Hepatocyte (in vitro differentiated cells): ENCODE measurements at regions not wholly inside any gene's neighbourhood (a gene's known extent, or its start where the extent isn't known, plus 50 kb on each side); places are given as distances from the start of the nearest gene placed in this dataset.

Experiments
- DNase-seq: peaks from one replicate; pipeline ENCODE4 v3.0.0-alpha.2; 2016; ENCODE audit warnings: low spot score
- H2AFZ ChIP-seq: fragments of 200-600 bp; sonication (generic); 2 replicates; pipeline ENCODE4 v1.6.0; 2016; ENCODE audit warnings: antibody characterized with exemption, mild to moderate bottlenecking
- H3K27ac ChIP-seq: fragments of 200-600 bp; sonication (generic); 2 replicates; pipeline ENCODE4 v1.5.1; 2016; ENCODE audit warnings: mild to moderate bottlenecking
- H3K27me3 ChIP-seq: fragments of 200-600 bp; sonication (generic); 2 replicates; pipeline ENCODE4 v1.6.1; 2016
- H3K36me3 ChIP-seq: fragments of 200-600 bp; sonication (generic); replicated peaks from 2 replicates; pipeline ENCODE4 v1.5.1; 2016; ENCODE audit warnings: low read depth; ENCODE audit not compliant: insufficient read depth
- H3K4me1 ChIP-seq: fragments of 200-600 bp; sonication (generic); 2 replicates; pipeline ENCODE4 v1.5.1; 2016; ENCODE audit warnings: mild to moderate bottlenecking, moderate library complexity; ENCODE audit not compliant: insufficient read depth
- H3K4me2 ChIP-seq: fragments of 200-600 bp; sonication (generic); 2 replicates; pipeline ENCODE4 v1.6.0; 2016
- H3K4me3 ChIP-seq: fragments of 200-600 bp; sonication (generic); 2 replicates; pipeline ENCODE4 v1.5.1; 2016; ENCODE audit warnings: mild to moderate bottlenecking
- H3K79me2 ChIP-seq: fragments of 200-600 bp; sonication (generic); 2 replicates; pipeline ENCODE4 v1.6.0; 2017; ENCODE audit warnings: mild to moderate bottlenecking
- H3K9me2 ChIP-seq: fragments of 200-600 bp; sonication (generic); replicated peaks from 2 replicates; pipeline ENCODE4 v1.6.0; 2017; ENCODE audit warnings: mild to moderate bottlenecking; ENCODE audit not compliant: insufficient read depth
- H3K9me3 ChIP-seq: fragments of 200-600 bp; sonication (generic); 2 replicates; pipeline ENCODE4 v1.5.1; 2016; ENCODE audit warnings: low read depth, mild to moderate bottlenecking
- H4K20me1 ChIP-seq: fragments of 200-600 bp; sonication (generic); 2 replicates; pipeline ENCODE4 v1.6.0; 2016; ENCODE audit warnings: mild to moderate bottlenecking; ENCODE audit not compliant: insufficient read depth, poor library complexity, severe bottlenecking
- EZH2 ChIP-seq: fragments of 200-600 bp; sonication (generic); IDR thresholded peaks from 2 replicates; pipeline ENCODE4 v1.6.1; 2016; ENCODE audit warnings: antibody characterized with exemption, mild to moderate bottlenecking, borderline replicate concordance
- EZH2phosphoT487 ChIP-seq: fragments of 200-600 bp; sonication (generic); IDR thresholded peaks from one replicate; pipeline ENCODE4 v1.6.1; 2018; ENCODE audit warnings: antibody characterized with exemption, mild to moderate bottlenecking, low read depth, moderate library complexity; ENCODE audit not compliant: unreplicated experiment, severe bottlenecking
- WGBS: methylation state at CpG from one replicate; pipeline ENCODE4 v1.1.6; 2016; ENCODE audit warnings: low lambda C conversion rate; ENCODE audit errors: missing lambda C conversion rate; 5-methylcytosine and 5-hydroxymethylcytosine counted together
- TF ChIP-seq, protein P1 (sequence below): fragments of 200-600 bp; sonication (generic); IDR thresholded peaks from 2 replicates; pipeline ENCODE4 v1.5.1; 2016; ENCODE audit warnings: antibody characterized with exemption, mild to moderate bottlenecking; ENCODE audit not compliant: poor library complexity

DNA sequence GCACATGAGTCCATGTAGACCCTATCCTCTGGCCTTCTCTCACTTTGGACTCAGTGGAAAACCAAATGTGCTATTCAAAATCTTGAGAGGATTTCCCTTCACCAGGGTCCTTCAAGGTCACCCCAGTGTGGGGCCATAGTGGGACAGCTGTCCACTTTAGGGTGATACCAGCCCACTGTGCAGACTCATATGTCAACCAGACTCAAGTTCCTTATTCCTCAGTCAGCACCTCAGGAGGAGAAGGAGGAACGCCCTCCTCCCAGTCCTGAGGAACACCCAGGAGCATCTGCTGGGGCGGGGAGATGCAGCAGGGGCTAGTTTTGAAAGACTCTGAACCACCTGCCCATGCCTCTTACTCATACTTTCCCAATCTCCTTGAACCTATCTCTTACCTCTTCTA lies 340.9 kb downstream of the MATN1 start:
- DNase-seq: no peak
- Histone ChIP-seq H4K20me1 (no peaks in the 10 kb centered on the region), H3K27ac (no peak overlapping the region), H3K9me3 (no peaks in the 10 kb centered on the region), H3K4me2 (no peak overlapping the region), H3K36me3 (no peaks in the 10 kb centered on the region), H3K4me3 (no peak overlapping the region), H3K79me2 (no peaks in the 10 kb centered on the region), H3K9me2 (no peaks in the 10 kb centered on the region), H2AFZ (no peak overlapping the region), H3K27me3 (no peaks in the 10 kb centered on the region), H3K4me1 (peaks cover 31% of the 10 kb centered on the region)
- TF ChIP-seq, protein P1, sequence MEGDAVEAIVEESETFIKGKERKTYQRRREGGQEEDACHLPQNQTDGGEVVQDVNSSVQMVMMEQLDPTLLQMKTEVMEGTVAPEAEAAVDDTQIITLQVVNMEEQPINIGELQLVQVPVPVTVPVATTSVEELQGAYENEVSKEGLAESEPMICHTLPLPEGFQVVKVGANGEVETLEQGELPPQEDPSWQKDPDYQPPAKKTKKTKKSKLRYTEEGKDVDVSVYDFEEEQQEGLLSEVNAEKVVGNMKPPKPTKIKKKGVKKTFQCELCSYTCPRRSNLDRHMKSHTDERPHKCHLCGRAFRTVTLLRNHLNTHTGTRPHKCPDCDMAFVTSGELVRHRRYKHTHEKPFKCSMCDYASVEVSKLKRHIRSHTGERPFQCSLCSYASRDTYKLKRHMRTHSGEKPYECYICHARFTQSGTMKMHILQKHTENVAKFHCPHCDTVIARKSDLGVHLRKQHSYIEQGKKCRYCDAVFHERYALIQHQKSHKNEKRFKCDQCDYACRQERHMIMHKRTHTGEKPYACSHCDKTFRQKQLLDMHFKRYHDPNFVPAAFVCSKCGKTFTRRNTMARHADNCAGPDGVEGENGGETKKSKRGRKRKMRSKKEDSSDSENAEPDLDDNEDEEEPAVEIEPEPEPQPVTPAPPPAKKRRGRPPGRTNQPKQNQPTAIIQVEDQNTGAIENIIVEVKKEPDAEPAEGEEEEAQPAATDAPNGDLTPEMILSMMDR: no peak
- TF ChIP-seq EZH2 (no peak), EZH2phosphoT487 (no peak)
- 92% methylated on average over 2 of the region's 2 CpGs for WGBS

DNA sequence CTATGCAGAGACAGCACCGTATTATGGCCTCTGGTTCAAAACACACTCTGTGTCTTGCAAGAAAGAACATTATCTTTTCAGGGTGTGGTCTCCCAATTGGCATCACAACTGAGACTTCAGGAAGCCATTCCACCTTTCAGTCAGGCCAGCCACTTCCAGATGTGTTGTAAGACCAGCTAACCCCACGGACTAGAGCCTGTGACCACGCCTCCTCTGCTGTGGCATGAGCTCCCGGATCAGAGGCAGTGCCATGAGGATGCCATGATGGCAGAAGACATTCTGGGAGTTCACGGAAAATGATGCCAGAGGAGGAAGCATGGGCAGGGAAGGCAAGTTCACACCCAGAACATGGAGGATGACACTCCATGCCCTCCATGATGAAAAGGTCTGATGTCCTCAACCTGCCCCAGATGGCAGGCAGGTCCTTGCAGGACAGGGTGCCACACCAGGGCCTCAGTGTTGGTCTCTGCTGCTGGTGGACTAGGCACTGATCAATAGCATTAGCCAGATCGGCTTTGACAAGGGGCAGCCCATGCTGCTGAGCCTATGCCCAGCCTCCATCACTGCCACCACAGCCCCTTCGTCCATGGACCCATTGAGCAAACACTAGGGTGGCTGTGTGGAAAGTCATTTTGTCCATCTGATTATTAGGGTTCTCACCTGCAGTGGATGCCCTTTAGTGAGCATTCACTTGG lies 341.6 kb downstream of the MATN1 start:
- H3K9me3 ChIP-seq: no peaks in the 10 kb centered on the region
- no peak overlapping the region for H2AFZ ChIP-seq
- no peaks in the 10 kb centered on the region for H3K36me3 ChIP-seq
- no peak overlapping the region for H3K27ac ChIP-seq
- no peak for DNase-seq
- TF ChIP-seq, protein P1: no peak
- TF ChIP-seq EZH2 (no peak), EZH2phosphoT487 (no peak)
- H3K27me3 ChIP-seq: no peaks in the 10 kb centered on the region
- 87% methylated on average over 7 of the region's 7 CpGs for WGBS
- H3K9me2 ChIP-seq: no peaks in the 10 kb centered on the region
- no peaks in the 10 kb centered on the region for H3K79me2 ChIP-seq
- no peaks in the 10 kb centered on the region for H4K20me1 ChIP-seq
- peaks cover 30% of the 10 kb centered on the region for H3K4me1 ChIP-seq
- no peak overlapping the region for H3K4me3 ChIP-seq
- H3K4me2 ChIP-seq: no peak overlapping the region

DNA sequence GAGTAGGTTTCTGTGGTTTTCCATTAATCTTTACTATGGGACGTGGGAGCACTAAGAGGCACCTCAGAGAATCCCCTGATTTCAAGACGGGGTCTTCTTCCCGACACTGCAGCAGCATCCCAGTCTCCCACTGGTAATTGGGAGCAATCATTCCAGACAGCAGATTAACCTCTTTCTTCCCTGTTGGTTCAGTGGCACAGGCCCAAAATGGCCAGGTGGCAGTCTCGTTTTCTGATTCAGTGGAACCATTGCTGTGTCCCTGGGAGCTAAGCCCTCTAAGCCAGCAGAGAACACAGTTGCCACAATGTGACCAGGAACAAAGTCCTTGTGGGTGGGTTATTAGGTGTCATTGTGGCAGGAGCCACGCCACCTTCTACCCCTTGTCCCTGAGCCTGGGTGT lies 342.1 kb downstream of the MATN1 start:
- no peak overlapping the region for H3K4me3 ChIP-seq
- peaks cover 26% of the 10 kb centered on the region for H3K4me1 ChIP-seq
- no peaks in the 10 kb centered on the region for H4K20me1 ChIP-seq
- no peaks in the 10 kb centered on the region for H3K27me3 ChIP-seq
- 82% methylated on average over 5 of the region's 5 CpGs for WGBS
- no peaks in the 10 kb centered on the region for H3K9me3 ChIP-seq
- no peaks in the 10 kb centered on the region for H3K36me3 ChIP-seq
- DNase-seq: no peak
- no peak overlapping the region for H2AFZ ChIP-seq
- H3K4me2 ChIP-seq: no peak overlapping the region
- no peak overlapping the region for H3K27ac ChIP-seq
- TF ChIP-seq EZH2phosphoT487: no peak
- TF ChIP-seq, protein P1: no peak
- no peak for TF ChIP-seq EZH2
- no peaks in the 10 kb centered on the region for H3K9me2 ChIP-seq
- H3K79me2 ChIP-seq: no peaks in the 10 kb centered on the region
